Fibroblast of gingiva (primary cell): ENCODE measurements at regions not wholly inside any gene's neighbourhood (a gene's known extent, or its start where the extent isn't known, plus 50 kb on each side); places are given as distances from the start of the nearest gene placed in this dataset.
A peak's percentile ranks its signal among the peaks of the same experiment; 100 is the strongest.
"Not testable (repeated sequence)": the region's sequence is repeated elsewhere in the genome, so short reads cannot be mapped to it uniquely, and the experiment has no call there.

Source experiments
- DNase-seq: peaks from one replicate; pipeline ENCODE4 v3.0.0-alpha.2; 2011; ENCODE audit warnings: low read depth

DNA sequence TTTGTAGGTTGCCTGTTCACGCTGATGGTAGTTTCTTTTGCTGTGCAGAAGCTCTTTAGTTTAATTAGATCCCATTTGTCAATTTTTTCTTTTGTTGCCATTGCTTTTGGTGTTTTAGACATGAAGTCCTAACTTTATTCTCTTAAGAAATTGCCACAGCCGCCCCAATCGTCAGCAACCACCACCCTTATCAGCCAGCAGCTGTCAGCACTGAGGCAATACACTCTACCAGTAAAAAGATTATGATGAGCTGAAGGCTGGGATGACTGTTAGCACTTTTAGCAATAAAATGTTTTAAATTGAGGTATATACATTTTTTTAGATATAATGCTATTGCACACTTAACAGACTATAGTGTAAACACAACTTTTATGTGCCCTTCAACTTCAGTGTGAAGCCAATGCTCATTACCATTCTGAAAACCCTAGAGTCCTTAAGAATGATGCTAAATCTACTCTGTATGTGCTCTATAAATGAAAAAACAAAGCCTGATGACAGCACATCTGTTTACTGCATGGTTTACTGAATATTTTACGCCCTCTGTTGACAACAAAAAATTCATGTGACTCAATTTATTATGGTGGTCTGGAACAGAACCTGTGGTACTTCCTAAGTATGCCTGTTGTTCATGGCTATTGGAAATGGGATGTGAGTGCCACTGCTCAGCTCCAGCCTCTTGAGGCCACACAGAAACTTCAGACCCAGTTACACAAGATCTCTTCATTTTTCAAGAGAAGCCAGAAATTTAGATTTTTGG lies 197.4 kb downstream of the DUSP6 start:
- no peak for DNase-seq

DNA sequence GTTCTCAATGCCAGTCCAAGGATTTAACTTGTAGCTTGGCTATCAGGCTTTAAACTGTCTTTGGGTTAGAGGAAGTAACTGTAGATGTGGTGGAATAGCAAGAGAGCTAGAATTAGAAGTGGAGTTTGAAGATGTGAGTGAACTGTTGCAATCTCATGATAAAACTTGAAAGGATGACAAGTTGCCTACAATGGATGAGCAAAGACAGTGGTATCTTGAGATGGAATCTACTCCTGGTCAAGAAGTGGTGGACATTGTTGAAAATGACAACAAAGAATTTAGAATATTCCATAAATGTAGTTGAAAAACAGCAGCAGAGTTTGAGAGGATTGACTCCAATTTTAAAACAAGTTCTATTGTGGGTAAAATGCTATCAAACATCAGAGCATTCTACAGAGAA lies 199.0 kb downstream of the DUSP6 start:
- no peak for DNase-seq

DNA sequence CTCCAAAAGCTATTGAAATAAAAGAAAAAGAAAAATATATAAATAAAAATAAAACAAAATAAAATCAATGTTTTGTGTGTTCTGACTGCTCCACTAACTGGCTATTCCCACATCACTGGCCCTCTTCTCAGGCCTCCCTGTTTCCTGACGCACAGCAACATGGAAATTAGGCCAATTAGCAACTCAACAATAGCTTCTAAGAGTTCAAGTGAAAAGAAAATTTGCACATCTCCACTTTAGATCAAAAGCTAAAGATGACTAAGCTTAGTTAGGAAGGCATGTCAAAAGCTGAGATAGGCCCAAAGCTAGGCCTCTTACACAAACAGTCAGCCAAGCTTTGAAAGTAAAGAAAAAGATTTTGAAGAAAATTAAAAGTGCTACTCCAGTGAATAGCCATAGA lies 200.8 kb downstream of the DUSP6 start:
- DNase-seq, result no peak

DNA sequence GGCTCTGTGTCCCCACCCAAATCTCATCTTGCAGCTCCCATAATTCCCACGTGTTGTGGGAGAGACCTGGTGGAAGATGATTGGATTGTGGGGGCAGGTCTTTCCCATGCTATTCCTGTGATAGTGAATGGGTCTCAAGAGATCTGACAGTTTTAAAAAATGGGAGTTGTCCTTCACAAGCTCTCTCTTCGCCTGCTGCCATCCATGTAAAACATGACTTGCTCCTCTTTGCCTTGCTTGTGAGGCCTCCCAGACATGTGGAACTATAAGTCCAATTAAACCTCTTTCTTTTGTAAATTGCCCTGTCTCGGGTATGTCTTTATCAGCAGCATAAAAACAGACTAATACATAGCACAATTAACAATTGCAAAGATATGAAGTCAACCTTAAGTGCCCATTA lies 201.5 kb downstream of the DUSP6 start:
- not testable (repeated sequence) for DNase-seq

DNA sequence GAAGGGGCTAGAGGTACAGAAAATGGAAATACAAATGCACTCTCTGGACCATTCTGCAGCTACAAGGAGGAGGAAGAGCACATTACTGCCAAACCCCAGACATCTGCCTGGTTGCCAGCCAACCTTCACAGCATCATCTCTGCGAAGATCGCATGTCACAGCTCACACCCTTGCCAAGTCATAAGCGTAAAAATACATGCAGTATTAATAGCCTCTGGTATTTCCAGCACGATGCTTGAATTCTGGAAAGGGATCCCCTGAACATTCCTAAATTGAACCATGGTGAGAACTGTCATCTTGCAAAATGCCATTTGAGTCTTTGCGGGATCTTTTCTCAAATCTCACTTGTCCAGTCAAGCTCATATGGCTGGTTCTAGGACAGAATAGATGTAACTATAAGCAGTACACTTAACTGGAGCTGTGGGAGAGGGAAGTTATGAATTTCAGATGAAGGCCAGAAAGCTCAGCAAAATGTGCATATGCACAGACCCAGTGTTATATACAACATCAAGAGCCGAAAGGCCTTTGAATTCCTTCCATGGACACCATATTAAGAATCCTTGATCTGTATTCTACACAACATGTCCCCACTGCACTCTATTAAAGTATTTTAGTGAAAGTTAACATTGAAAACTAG lies 211.6 kb downstream of the DUSP6 start:
- peak; percentile 95 for DNase-seq

DNA sequence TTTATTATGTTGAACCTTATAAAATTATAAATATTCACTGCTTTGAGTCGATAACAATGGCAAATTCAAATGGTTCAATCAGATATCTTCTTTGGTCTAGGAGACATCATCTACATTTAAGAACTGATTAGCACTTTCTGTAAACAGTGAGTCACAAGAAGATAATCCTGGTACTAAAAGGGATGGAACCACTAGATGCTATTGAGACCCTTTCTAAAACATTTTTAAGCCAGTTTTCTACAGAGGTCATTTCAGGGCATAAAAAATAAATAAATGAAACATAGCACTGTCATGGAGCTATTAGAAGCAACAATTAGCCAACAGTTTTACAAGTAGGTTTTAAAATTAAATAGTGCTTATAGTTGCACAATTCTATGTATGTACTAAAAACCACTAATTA lies 212.2 kb downstream of the DUSP6 start:
- DNase-seq, result no peak

DNA sequence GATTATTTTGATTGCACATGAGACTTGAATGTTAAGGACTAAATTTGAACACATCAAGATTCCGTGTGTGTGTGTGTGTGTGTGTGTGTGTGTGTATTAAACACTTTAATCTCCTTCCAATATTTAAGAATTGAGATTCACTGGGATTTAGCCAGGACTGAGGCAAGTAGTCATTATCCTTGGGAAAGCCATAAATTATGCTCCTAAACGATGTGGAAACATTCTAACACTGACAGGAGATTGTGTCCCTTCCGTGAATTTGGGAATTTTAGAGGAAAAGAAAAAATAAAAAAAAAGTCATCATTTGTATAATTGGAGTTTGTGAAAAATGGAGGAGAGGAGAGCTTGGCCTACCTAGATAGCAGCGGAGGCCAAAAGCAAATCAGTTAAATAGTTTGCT lies 212.9 kb downstream of the DUSP6 start:
- no peak for DNase-seq

DNA sequence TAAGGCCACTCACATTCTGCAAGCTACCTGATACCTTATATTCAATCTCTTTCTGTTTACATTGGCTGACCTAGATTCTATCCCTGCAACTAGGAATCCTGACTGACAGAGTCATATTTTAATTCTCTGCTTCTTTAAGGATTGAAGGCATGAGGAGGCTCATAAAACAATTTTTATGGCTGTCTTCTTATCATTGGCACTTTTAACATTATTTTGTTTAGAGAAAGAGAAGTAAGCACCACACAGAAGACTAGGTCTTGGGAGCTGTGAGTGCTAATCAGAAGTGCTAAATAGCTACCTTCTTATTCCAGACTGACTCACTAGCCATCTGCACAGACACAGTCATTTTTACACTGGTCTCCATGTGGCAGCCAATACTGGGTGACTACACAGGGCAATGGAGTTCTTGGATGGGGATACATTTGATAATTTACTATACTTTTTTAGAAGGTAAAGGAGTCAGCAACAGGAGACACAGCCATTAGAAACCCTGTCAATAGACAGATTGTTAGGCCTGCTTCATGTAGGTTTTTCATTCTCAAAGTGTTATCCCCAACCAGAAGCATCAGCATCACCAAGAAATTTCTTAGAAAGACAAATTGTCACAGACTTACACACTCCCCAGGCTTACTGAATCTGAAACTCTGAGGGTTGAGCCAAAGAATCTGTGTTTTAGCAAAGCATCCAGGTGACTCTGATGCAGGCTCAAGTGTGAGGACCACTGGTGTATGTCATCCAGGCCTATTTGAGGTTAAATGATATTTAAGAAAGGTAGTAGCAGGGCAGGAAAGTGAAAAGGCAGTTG lies 214.1 kb downstream of the DUSP6 start:
- no peak for DNase-seq

DNA sequence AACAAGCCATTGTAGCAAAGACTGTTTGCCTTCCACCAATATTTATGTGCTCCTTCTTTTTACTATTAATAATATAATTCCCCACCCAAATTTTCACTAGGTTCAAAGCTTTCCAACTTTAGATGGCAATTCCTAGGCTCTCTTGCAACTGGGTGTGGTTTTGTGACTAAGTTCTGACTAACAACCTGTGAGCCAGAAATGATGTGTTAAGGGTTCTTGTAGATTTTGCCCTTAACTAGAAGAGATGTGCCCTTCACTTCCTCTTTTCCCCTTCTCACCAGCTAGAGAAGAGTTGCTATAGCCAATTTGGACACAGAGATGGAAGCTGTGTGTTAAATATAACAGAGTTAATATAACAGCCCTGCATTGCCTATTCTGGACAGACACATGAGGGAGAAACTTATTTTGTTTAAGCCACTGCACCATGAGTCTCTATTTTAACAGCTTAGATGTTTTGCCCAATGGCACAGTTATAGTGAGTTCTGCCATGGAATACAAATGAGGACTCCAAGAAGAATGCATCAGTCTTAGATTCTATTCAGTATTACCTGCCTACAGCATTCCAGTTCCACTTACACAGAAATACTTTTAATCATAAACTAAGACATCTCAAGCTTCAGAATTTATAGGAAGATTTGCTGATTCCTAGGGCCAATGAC lies 216.2 kb downstream of the DUSP6 start:
- no peak for DNase-seq

DNA sequence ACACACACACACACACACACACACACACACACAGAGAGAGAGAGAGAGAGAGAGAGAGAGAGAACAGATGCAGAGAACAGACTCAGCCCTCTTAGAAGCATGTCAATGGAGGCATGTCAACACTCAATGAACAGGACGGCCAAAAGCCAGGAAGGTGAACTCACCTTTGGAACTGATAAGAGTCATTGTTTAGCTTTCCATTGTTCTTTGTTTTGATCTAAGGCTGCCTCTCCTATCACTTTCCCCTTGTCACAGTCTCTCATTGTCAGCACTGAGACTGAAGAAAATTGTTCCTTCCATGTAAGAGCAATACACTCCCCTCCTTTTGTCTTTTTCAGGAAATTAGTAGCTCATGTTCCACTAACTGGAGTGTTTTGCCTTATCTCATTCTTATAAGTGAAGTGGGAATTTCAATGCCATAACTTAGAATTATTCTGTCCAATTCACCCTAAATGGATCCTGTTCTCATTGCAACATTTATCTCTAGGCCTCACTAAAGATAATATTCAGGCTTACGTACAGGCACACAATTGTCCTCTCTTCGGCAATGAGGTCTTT lies 218.0 kb downstream of the DUSP6 start:
- no peak for DNase-seq

DNA sequence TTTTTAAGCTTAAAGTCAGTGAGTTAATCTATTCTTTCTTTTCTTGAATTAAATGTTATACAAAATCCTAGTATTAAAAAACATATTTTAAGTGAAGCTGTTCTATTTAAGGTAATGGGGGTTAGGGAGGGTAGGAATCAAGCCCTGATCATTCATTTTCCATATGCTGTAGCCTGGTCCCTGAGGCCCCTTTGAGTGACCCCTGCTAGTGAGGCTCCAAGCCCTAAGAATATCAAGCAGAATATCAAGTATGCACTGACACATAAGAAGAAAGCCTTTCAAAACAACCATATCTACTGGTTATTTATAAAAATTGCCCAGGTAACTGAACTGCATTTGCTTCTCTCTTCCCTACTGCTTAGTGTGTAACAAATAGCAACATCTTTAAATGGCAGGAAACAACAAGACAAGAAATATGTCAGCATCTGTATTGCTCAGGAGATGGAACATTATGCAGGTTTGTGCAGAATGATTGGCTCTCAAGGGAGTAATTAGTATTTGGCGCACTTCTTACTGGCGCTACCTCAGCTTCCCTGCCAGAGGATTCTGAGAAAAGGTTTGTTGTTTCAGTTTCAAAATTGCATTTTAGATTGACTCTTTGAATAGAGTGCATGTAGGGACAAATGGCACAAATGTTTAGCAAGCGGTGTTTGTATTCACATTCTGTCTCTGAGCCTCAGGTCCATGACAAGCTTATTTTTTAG lies 223.0 kb downstream of the DUSP6 start:
- DNase-seq, result no peak

DNA sequence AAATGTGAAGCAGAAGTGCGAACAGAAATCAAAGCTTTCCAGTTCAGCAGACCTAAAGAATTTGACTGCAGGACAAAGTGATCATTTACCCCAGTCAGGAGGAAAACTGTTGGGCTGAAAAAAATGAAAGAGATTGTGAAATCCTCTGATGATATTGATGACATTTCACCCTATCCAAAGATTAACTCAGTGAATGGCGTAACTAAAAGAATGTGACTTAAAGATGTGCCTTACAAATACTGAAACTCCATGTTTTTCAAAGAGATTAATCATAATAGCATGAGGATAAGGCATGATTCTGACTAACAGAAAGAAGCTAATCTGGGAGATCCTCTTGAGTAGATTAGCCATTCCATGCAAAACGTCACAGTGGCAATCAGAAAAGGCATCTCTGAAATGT lies 225.6 kb downstream of the DUSP6 start:
- peak; percentile 42 for DNase-seq

DNA sequence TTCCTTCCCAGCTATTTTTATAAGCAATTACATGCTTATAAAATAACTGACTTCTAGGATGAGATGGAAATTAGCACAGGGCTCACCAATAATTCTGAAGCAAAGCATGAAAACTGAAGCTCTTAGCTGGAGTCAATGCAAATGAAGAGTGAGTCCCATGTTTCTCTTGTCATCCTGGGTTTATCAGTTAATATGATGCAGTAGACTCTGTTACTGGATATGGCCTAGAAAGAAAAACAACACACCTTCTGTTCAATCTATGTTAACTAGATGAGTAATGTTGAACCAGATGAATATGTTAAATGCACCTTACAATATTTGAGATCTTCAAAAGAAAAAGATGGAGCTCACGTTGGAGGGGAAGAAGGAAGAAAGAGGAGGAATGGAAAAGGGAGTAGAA lies 229.4 kb downstream of the DUSP6 start:
- no peak for DNase-seq

DNA sequence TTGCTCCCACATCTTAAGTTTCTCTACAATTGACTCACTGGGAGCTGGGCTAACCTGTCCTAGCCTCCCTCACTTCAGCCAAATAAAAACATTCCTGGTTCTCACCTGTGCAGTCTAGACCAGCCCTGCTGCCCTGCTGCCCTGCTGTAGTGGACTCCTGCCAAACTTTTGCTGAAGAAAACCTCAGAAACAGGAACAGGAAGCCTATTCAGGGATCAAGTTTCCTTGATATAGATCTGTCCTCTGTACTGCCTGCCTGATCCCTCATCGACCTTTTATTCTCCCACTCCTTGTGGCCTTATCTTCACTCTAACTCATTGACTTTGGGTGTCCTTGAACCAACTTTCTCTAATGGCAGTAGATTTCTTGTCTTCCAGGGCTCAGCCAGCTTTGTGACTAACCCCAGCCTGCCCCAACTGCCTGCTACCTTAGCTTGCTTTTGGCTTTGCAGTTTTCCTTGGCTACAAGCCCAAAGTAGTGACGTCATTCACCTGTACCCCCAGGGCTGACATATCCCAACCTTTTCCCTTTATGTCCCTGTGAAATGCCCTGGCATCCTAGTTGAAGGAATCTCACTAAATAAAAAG lies 234.8 kb downstream of the DUSP6 start:
- DNase-seq, result no peak

DNA sequence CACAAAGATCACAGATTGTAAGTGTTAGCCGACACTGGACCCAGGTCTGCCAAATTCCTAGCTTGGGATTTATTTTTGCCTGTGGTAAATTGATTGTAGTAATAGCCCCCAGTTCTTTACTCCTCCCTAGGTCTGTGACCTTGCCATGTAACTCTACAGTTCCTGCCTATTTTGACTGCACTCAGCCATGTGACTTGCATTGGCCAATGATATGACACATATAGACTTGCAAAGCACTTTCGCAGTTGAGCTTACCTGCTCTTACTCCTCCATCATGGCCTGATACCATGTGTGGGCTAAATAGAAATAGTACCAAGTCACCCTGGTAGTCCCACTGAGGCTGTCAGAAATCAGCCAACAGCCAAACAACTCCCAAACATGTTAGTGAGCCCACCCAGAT lies 240.3 kb downstream of the DUSP6 start:
- DNase-seq, result no peak

DNA sequence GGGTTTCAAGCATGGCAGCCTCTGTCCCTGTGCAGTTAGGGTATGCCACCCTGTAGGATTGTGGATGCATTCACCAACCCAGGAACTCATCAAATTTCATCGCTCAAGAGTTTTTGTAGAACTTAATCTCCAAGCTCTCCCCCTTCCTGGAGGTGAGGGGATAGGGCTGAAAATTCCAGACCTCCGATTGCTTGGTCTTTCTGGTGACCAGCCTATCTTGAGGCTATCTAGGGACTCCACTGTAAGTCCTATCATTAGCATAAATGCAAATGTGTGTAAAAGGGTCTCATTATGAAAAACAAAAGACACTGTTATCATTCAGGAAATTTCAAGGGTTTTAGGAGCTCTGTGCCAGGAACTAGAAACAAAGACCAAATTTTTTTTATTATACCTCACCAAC lies 244.0 kb downstream of the DUSP6 start:
- DNase-seq, result no peak

DNA sequence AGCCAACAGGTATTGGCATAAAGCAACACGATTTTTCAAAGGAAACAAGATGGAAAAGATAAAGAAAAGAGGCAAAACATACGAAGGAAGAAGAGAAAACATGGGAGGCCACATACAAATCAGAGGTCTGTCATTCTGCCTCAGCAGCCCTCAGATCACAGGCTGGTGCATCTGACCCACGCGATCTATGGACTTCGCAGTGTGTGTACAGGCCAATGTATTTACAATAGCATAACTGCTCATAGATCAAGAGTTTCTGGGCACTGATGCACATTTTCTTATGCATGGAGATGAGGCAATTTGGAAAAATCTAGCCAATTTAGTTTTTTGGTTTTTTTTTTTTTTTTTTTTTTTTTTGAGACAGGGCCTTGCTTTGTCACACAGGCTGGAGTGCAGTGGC lies 245.4 kb downstream of the DUSP6 start:
- no peak for DNase-seq

DNA sequence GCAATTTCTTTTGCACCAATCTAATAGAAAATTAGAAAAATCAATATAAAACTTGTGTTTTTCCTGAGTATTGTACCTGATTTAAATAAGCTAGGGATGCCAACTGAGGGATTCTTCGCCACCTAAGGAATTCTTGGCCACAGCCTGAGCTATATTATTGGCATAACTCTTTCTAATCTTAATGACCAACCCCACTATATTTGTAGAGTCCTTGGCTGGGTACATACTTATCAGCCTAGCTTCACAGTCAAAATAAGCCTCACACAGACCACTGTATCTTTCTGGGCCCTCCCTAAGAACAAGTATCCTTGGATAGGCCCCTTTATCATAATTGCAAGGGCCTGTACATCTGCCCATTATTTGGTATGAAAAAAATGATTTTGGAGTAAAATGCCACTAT lies 247.1 kb downstream of the DUSP6 start:
- DNase-seq, result no peak

DNA sequence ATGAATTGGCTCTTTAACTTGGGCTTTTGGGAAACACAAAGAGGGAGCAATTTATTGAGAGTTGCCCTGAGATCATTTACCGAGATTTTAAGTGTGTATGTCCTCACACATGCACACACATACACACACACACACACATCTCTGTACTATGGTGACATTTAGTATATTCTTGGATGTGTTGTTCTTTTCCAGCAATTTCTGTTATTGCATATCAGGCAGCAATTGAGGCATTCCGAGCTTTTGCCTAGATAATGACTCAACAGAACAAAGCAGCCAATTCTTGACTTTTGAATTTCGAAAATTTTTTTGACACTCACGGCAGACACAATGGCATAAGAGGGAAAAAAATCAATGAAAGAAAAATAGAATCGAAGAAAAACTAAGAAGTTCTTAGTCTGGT lies 248.5 kb downstream of the DUSP6 start:
- DNase-seq, result peak; percentile 50

DNA sequence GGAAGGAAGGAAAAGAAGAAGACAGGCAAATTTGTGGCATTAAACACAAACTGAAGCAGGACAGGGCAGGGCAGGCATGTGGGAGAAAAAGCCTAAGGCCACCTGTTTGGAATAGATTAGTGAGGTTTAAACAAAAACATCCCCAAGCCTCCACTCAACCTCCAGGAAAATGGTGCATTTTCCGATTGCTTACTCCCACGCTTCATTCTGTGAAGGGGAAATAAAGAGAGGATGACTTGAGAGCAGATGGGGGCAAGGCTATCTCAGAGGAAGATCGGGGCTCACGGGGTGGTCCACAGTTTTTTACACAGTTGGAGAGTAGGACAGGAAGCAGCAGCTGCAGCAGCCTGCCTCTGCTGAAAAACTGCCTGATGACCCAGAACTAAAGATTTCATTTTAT lies 250.9 kb downstream of the DUSP6 start:
- DNase-seq, result no peak

DNA sequence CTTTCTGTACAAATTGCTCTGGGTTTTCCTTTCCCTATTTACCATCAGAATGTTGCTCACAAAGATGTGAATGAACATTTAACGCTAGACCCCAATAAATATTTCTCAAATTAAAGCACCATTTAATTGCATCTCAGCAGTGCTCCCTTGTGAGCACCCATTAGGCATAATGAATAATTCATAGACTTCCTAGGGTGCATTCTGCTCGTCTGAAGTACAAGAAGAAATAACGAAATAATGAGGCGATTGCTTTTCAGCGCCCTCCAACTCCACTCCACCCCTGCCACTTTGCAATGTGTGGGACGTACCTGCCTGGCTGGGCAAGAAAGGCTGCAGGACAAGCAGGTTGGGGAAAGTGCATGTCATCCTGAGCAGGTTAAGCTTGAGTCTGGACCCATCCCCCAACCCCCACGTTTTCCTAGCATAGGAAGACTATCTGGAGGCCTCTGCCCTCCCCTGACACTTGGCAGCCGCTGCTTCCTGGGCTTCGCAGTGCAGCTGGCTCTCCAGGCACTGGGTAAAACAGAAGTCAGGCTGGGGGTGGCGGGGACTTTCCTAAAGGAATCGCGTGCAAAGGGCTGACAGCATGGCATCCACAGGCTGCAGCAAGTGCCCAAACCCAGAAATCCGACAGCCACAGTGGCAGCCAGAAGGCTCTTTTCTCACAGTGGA lies 253.7 kb downstream of the DUSP6 start:
- DNase-seq, result no peak
